K562 (cell line): ENCODE measurements at regions not wholly inside any gene's neighbourhood (a gene's known extent, or its start where the extent isn't known, plus 50 kb on each side); places are given as distances from the start of the nearest gene placed in this dataset.
A peak's percentile ranks its signal among the peaks of the same experiment; 100 is the strongest.

Source experiments
- BMI1 ChIP-seq: fragments of 150-350 bp; IDR thresholded peaks from 2 replicates; pipeline ENCODE4 v1.6.1; 2014; ENCODE audit warnings: low read length
- CREM ChIP-seq: IDR thresholded peaks from 2 replicates; pipeline ENCODE4 v1.6.1; 2014; ENCODE audit warnings: antibody characterized with exemption, low read depth
- DPF2 ChIP-seq: fragments of 450-650 bp; IDR thresholded peaks from 2 replicates; pipeline ENCODE4 v1.6.1; 2016
- ETV6 ChIP-seq, 3 experiments: fragments of 150-350 bp in 1 of 3; sonication (generic) in 1 of 3; formaldehyde crosslinking in 1 of 3; IDR thresholded peaks; 2 replicates each; pipeline versions ENCODE4 v1.6.1 to v1.8.0; 2014 to 2022; ENCODE audit warnings: borderline replicate concordance in 2 of 3, low read depth in 2 of 3, antibody characterized with exemption in 1 of 3, low read length in 1 of 3, mild to moderate bottlenecking in 1 of 3, missing genetic modification reagents in 1 of 3
- POLR2AphosphoS5 ChIP-seq: IDR thresholded peaks from 2 replicates; pipeline ENCODE4 v1.6.1; 2011; ENCODE audit warnings: mild to moderate bottlenecking, low read depth, low read length, moderate library complexity; ENCODE audit not compliant: control insufficient read depth, insufficient read depth
- ZNF146 ChIP-seq: IDR thresholded peaks from one replicate; pipeline ENCODE4 v1.6.1; 2018; ENCODE audit warnings: missing compliant biosample characterization; ENCODE audit not compliant: unreplicated experiment
- ZNF551 ChIP-seq: fragments of 250-450 bp; sonication (Bioruptor Pico); IDR thresholded peaks from 2 replicates; pipeline ENCODE4 v1.5.0; 2021; ENCODE audit warnings: mild to moderate bottlenecking, moderate library complexity
- ZNF589 ChIP-seq: fragments of 200-800 bp; sonication (Bioruptor generic); IDR thresholded peaks from 2 replicates; pipeline ENCODE4 v1.6.1; 2016; ENCODE audit warnings: low read depth, missing genetic modification characterization, missing compliant biosample characterization
- ZNF75A ChIP-seq: fragments of 450-650 bp; formaldehyde crosslinking; IDR thresholded peaks from 2 replicates; pipeline ENCODE4 v1.4.0; 2020; ENCODE audit warnings: mild to moderate bottlenecking
- TF ChIP-seq, protein P1 (sequence below): fragments of 450-650 bp; IDR thresholded peaks from 2 replicates; pipeline ENCODE4 v1.6.1; 2016; ENCODE audit warnings: antibody characterized with exemption
- TF ChIP-seq, protein P2 (sequence below): sonication (generic); formaldehyde crosslinking; IDR thresholded peaks from 2 replicates; pipeline ENCODE4 v1.8.0; 2022; ENCODE audit warnings: mild to moderate bottlenecking, missing genetic modification reagents, borderline replicate concordance
- TF ChIP-seq, protein P3 (sequence below): fragments of 200-800 bp; sonication (Bioruptor generic); IDR thresholded peaks from 2 replicates; pipeline ENCODE4 v1.6.1; 2016; ENCODE audit warnings: missing genetic modification characterization, missing compliant biosample characterization
- TF ChIP-seq, protein P4 (sequence below): fragments of 450-650 bp; IDR thresholded peaks from one replicate; pipeline ENCODE4 v1.6.1; 2018; ENCODE audit warnings: mild to moderate bottlenecking, moderate library complexity; ENCODE audit not compliant: partially characterized antibody
- TF ChIP-seq, protein P5 (sequence below): fragments of 450-650 bp; formaldehyde crosslinking; IDR thresholded peaks from 2 replicates; pipeline ENCODE4 v1.4.0; 2020; ENCODE audit warnings: mild to moderate bottlenecking, moderate library complexity

DNA sequence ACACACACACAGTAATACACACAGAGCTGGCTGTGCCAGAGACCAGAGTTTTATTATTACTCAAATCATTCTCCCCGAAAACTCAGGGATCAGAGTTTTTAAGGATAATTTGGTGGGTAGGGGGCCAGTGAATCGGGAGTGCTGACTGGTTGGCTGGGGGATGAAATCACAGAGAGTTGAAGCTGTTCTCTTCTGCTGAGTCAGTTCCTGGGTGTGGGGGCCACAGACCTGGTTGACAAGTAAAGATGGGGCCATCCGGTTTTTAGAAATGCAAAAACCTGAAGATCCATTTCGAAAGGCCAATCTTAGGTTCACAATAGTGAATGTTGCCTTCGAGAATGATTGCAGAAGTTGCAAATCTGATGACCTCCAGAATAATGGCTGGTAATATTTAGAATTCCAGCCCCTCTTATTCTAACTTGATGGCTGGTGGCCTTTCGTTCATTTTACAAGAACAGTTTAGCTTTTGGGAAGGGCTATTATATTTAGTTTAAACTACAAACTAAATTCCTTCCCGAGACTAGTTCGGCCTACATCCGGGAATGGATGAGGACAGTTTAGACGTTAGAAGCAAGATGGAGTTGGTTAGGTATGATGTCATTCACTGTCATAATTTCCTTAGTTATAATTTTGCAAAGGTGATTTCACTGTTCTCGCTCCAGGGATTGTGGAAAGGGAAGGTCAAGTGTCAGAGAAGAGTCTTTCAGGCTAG lies 123.2 kb downstream of the KCNJ18 start (continued):
- TF ChIP-seq CREM = no peak
- TF ChIP-seq ZNF589 = peak; percentile 71
- TF ChIP-seq POLR2AphosphoS5 = no peak
- no peak for TF ChIP-seq ZNF146 (CRISPR knock-in tag)
- no peak for TF ChIP-seq ZNF75A
- no peak for TF ChIP-seq DPF2
- no peak for TF ChIP-seq ETV6 (IDR thresholded peaks at IDR 0.05; ENCODE audit: borderline replicate concordance in 1 of 2, low read depth in 2 of 2, low read length in 1 of 2)
- TF ChIP-seq ETV6 (CRISPR knock-in tag; IDR thresholded peaks at IDR 0.05; ENCODE audit: borderline replicate concordance) = no peak
- TF ChIP-seq, protein P1, sequence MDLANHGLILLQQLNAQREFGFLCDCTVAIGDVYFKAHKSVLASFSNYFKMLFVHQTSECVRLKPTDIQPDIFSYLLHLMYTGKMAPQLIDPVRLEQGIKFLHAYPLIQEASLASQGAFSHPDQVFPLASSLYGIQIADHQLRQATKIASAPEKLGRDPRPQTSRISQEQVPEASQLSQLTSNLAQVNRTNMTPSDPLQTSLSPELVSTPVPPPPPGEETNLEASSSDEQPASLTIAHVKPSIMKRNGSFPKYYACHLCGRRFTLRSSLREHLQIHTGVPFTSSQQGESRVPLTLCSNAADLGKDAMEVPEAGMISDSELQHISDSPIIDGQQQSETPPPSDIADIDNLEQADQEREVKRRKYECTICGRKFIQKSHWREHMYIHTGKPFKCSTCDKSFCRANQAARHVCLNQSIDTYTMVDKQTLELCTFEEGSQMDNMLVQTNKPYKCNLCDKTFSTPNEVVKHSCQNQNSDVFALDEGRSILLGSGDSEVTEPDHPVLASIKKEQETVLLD = no peak
- TF ChIP-seq, protein P2, sequence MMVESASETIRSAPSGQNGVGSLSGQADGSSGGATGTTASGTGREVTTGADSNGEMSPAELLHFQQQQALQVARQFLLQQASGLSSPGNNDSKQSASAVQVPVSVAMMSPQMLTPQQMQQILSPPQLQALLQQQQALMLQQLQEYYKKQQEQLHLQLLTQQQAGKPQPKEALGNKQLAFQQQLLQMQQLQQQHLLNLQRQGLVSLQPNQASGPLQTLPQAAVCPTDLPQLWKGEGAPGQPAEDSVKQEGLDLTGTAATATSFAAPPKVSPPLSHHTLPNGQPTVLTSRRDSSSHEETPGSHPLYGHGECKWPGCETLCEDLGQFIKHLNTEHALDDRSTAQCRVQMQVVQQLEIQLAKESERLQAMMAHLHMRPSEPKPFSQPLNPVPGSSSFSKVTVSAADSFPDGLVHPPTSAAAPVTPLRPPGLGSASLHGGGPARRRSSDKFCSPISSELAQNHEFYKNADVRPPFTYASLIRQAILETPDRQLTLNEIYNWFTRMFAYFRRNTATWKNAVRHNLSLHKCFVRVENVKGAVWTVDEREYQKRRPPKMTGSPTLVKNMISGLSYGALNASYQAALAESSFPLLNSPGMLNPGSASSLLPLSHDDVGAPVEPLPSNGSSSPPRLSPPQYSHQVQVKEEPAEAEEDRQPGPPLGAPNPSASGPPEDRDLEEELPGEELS (CRISPR knock-in tag) = no peak
- TF ChIP-seq, protein P3, sequence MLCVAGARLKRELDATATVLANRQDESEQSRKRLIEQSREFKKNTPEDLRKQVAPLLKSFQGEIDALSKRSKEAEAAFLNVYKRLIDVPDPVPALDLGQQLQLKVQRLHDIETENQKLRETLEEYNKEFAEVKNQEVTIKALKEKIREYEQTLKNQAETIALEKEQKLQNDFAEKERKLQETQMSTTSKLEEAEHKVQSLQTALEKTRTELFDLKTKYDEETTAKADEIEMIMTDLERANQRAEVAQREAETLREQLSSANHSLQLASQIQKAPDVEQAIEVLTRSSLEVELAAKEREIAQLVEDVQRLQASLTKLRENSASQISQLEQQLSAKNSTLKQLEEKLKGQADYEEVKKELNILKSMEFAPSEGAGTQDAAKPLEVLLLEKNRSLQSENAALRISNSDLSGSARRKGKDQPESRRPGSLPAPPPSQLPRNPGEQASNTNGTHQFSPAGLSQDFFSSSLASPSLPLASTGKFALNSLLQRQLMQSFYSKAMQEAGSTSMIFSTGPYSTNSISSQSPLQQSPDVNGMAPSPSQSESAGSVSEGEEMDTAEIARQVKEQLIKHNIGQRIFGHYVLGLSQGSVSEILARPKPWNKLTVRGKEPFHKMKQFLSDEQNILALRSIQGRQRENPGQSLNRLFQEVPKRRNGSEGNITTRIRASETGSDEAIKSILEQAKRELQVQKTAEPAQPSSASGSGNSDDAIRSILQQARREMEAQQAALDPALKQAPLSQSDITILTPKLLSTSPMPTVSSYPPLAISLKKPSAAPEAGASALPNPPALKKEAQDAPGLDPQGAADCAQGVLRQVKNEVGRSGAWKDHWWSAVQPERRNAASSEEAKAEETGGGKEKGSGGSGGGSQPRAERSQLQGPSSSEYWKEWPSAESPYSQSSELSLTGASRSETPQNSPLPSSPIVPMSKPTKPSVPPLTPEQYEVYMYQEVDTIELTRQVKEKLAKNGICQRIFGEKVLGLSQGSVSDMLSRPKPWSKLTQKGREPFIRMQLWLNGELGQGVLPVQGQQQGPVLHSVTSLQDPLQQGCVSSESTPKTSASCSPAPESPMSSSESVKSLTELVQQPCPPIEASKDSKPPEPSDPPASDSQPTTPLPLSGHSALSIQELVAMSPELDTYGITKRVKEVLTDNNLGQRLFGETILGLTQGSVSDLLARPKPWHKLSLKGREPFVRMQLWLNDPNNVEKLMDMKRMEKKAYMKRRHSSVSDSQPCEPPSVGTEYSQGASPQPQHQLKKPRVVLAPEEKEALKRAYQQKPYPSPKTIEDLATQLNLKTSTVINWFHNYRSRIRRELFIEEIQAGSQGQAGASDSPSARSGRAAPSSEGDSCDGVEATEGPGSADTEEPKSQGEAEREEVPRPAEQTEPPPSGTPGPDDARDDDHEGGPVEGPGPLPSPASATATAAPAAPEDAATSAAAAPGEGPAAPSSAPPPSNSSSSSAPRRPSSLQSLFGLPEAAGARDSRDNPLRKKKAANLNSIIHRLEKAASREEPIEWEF (CRISPR knock-in tag) = 0 out of 2 replicates have a peak, but pooled peaks have one; percentile 51
- TF ChIP-seq, protein P4, sequence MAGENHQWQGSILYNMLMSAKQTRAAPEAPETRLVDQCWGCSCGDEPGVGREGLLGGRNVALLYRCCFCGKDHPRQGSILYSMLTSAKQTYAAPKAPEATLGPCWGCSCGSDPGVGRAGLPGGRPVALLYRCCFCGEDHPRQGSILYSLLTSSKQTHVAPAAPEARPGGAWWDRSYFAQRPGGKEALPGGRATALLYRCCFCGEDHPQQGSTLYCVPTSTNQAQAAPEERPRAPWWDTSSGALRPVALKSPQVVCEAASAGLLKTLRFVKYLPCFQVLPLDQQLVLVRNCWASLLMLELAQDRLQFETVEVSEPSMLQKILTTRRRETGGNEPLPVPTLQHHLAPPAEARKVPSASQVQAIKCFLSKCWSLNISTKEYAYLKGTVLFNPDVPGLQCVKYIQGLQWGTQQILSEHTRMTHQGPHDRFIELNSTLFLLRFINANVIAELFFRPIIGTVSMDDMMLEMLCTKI = no peak
- TF ChIP-seq, protein P5, sequence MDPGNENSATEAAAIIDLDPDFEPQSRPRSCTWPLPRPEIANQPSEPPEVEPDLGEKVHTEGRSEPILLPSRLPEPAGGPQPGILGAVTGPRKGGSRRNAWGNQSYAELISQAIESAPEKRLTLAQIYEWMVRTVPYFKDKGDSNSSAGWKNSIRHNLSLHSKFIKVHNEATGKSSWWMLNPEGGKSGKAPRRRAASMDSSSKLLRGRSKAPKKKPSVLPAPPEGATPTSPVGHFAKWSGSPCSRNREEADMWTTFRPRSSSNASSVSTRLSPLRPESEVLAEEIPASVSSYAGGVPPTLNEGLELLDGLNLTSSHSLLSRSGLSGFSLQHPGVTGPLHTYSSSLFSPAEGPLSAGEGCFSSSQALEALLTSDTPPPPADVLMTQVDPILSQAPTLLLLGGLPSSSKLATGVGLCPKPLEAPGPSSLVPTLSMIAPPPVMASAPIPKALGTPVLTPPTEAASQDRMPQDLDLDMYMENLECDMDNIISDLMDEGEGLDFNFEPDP (CRISPR knock-in tag) = no peak
- no peak for TF ChIP-seq BMI1
- no peak for TF ChIP-seq ZNF551 (CRISPR knock-in tag)
